Liver (tissue), 8 donors: ENCODE measurements at regions not wholly inside any gene's neighbourhood (a gene's known extent, or its start where the extent isn't known, plus 50 kb on each side); places are given as distances from the start of the nearest gene placed in this dataset.

Source experiments
- DNase-seq: peaks from one replicate; pipeline ENCODE4 v3.0.0-alpha.2; 2017; ENCODE audit warnings: low spot score
- H3K27ac ChIP-seq, 2 donors: one replicate each; pipeline ENCODE4 v1.7.0; 2013; ENCODE audit warnings: inconsistent platforms in 2 of 2, low read length in 2 of 2, control low read depth in 1 of 2, low read depth in 1 of 2, mild to moderate bottlenecking in 1 of 2
- H3K27me3 ChIP-seq, 4 donors: one replicate each; pipeline versions ENCODE4 v1.6.1 to v1.7.0; 2013; ENCODE audit warnings: low read length in 3 of 4, inconsistent platforms in 1 of 4, mild to moderate bottlenecking in 1 of 4, moderate library complexity in 1 of 4; ENCODE audit not compliant: control insufficient read depth in 4 of 4, insufficient read depth in 4 of 4
- H3K36me3 ChIP-seq, 4 donors: one replicate each; pipeline versions ENCODE4 v1.6.1 to v1.7.0; 2013; ENCODE audit warnings: low read length in 3 of 4, mild to moderate bottlenecking in 3 of 4, low read depth in 1 of 4, moderate library complexity in 1 of 4; ENCODE audit not compliant: control insufficient read depth in 4 of 4, insufficient read depth in 3 of 4
- H3K4me1 ChIP-seq, 4 donors: one replicate each; pipeline versions ENCODE4 v1.6.1 to v1.7.0; 2013; ENCODE audit warnings: low read length in 3 of 4, mild to moderate bottlenecking in 3 of 4, moderate library complexity in 1 of 4; ENCODE audit not compliant: control insufficient read depth in 4 of 4, insufficient read depth in 4 of 4
- H3K4me3 ChIP-seq, 3 donors: one replicate each; pipeline versions ENCODE4 v1.6.1 to v1.7.0; 2013; ENCODE audit warnings: low read length in 3 of 3, control low read depth in 1 of 3, low read depth in 1 of 3, mild to moderate bottlenecking in 1 of 3
- H3K9ac ChIP-seq, 2 donors: one replicate each; pipeline ENCODE4 v1.7.0; 2013; ENCODE audit warnings: low read length in 2 of 2, mild to moderate bottlenecking in 2 of 2, moderate library complexity in 2 of 2, control low read depth in 1 of 2, low read depth in 1 of 2
- H3K9me3 ChIP-seq, 4 donors: one replicate each; pipeline versions ENCODE4 v1.6.1 to v1.7.0; 2013; ENCODE audit warnings: low read length in 3 of 4; ENCODE audit not compliant: control insufficient read depth in 4 of 4
- ATF3 ChIP-seq: IDR thresholded peaks from 2 replicates; pipeline ENCODE4 v1.6.1; 2016; ENCODE audit warnings: antibody characterized with exemption
- CTCF ChIP-seq: fragments of 150-350 bp; IDR thresholded peaks from 2 replicates; pipeline ENCODE4 v1.5.1; 2017; ENCODE audit warnings: improper control_type of control experiment, low read depth, low read length; ENCODE audit not compliant: missing input control
- EGR1 ChIP-seq, 2 donors: IDR thresholded peaks; 2 replicates each; pipeline ENCODE4 v1.6.1; 2016 to 2018; ENCODE audit warnings: antibody characterized with exemption in 2 of 2, low read depth in 2 of 2
- FOXA1 ChIP-seq: IDR thresholded peaks from 2 replicates; pipeline ENCODE4 v1.6.1; 2016; ENCODE audit warnings: antibody characterized with exemption
- FOXA2 ChIP-seq: IDR thresholded peaks from 2 replicates; pipeline ENCODE4 v1.6.1; 2016; ENCODE audit warnings: antibody characterized with exemption
- GABPA ChIP-seq, 2 donors: IDR thresholded peaks in 1 of 2; conservative IDR thresholded peaks in 1 of 2; 2 replicates each; pipeline ENCODE4 v1.6.1; 2016; ENCODE audit warnings: antibody characterized with exemption in 2 of 2, mild to moderate bottlenecking in 1 of 2, moderate library complexity in 1 of 2
- HNF4A ChIP-seq, 2 donors: conservative IDR thresholded peaks; 2 replicates each; pipeline ENCODE4 v1.6.1; 2016; ENCODE audit warnings: antibody characterized with exemption in 2 of 2, mild to moderate bottlenecking in 2 of 2
- HNF4G ChIP-seq: IDR thresholded peaks from 2 replicates; pipeline ENCODE4 v1.6.1; 2016; ENCODE audit warnings: antibody characterized with exemption
- JUND ChIP-seq, 2 donors: IDR thresholded peaks; 2 replicates each; pipeline ENCODE4 v1.6.1; 2016; ENCODE audit warnings: antibody characterized with exemption in 2 of 2
- NR2F2 ChIP-seq: IDR thresholded peaks from 2 replicates; pipeline ENCODE4 v1.6.1; 2016; ENCODE audit warnings: antibody characterized with exemption
- RAD21 ChIP-seq, 2 donors: IDR thresholded peaks; 2 replicates each; pipeline ENCODE4 v1.6.1; 2016; ENCODE audit warnings: antibody characterized with exemption in 2 of 2, mild to moderate bottlenecking in 2 of 2
- RXRA ChIP-seq, 2 donors: IDR thresholded peaks; 2 replicates each; pipeline ENCODE4 v1.6.1; 2017 to 2018; ENCODE audit warnings: antibody characterized with exemption in 2 of 2, mild to moderate bottlenecking in 1 of 2
- SP1 ChIP-seq: IDR thresholded peaks from 2 replicates; pipeline ENCODE4 v1.6.1; 2018; ENCODE audit warnings: antibody characterized with exemption, mild to moderate bottlenecking
- TAF1 ChIP-seq: conservative IDR thresholded peaks from 2 replicates; pipeline ENCODE4 v1.6.1; 2016; ENCODE audit warnings: antibody characterized with exemption, mild to moderate bottlenecking
- YY1 ChIP-seq: IDR thresholded peaks from 2 replicates; pipeline ENCODE4 v1.6.1; 2016; ENCODE audit warnings: antibody characterized with exemption, mild to moderate bottlenecking
- ZBTB33 ChIP-seq: IDR thresholded peaks from 2 replicates; pipeline ENCODE4 v1.6.1; 2016; ENCODE audit warnings: antibody characterized with exemption
- WGBS: extraction: QIAGEN DNeasy Blood & Tissue Kit; methylation state at CpG from one replicate; pipeline ENCODE4 v1.1.7; 2013; 5-methylcytosine and 5-hydroxymethylcytosine counted together
- TF ChIP-seq, protein P1 (sequence below): IDR thresholded peaks from 2 replicates; pipeline ENCODE4 v1.6.1; 2016; ENCODE audit warnings: antibody characterized with exemption, mild to moderate bottlenecking
- TF ChIP-seq, protein P2 (sequence below): IDR thresholded peaks from 2 replicates; pipeline ENCODE4 v1.6.1; 2016; ENCODE audit warnings: antibody characterized with exemption
- donor health status: healthy.
- donor health status: healthy.
- donor health status: healthy.
- donor health status: healthy.
- donor health status: healthy.

DNA sequence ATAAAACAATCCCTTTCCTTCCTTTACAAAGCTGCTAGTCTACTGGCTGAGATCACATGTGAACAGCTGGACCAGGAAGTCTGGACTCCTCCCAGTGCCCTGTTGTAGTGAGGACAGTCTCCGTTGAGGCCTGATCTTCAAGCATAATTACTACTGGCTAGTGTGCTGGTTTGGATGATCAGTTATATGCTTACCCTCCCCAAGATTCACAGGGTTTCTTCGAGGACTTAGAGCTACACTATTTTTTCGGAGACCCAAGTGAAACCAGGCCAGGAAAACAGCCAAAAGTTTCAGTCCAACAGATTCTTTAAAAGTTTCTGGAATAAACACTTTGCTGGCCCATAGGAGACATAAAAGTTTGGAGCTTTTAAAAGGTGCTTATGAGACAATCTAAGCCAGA lies 194.9 kb upstream of the CDH11 start:
- Histone ChIP-seq H3K36me3 (no peaks in the 10 kb centered on the region), H3K9ac (no peak overlapping the region), H3K27ac (no peak overlapping the region), H3K4me1 (no peaks in the 10 kb centered on the region), H3K4me3 (no peak overlapping the region), H3K9me3 (no peaks in the 10 kb centered on the region), H3K27me3 (peaks cover 0 to 2% (median 0%) of the 10 kb centered on the region in 4 donors)
- TF ChIP-seq HNF4A (conservative IDR thresholded peaks at IDR 0.05) (no peak), TAF1 (no peak), SP1 (no peak), RXRA (IDR thresholded peaks at IDR 0.05) (no peak), HNF4G (no peak), EGR1 (IDR thresholded peaks at IDR 0.05; ENCODE audit: low read depth in 2 of 2) (no peak), FOXA2 (no peak), JUND (IDR thresholded peaks at IDR 0.05) (no peak)
- 61% methylated on average over 3 of the region's 3 CpGs for WGBS
- no peak for DNase-seq

DNA sequence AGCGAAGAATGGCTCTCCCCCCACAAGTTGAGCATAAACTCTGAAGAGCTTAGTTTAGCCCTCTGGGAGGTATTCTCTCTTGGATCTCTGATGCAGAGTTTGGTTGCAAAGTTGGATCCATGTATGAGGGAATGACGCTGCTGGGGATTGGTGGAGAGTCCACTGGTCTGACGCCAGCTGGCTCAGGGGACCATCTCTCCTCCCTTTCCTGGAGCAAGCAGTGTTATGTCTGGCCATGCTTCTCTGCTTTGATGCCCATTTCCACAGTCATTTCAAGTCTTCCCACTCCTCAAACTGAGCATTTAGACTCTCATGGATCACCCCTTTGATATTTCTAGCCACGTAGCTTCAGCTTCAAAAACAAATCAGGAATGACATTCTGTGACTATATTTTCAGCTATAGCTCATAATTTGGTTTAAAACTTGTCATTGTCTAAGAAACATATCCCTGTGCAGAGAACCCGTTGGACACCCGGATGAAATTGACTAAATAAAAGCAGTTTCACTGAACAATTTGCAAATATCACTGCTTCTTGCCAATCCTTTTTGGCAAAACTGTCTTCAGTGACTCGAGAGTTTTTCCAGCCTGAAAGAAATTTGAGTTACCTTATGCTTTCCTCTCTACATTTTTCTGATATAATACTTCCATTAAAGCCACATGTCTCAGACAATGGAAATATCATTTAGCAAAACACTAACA lies 193.4 kb upstream of the CDH11 start:
- TF ChIP-seq YY1 = no peak
- TF ChIP-seq HNF4A (conservative IDR thresholded peaks at IDR 0.05) = no peak
- TF ChIP-seq EGR1 (IDR thresholded peaks at IDR 0.05; ENCODE audit: low read depth in 2 of 2) = no peak
- TF ChIP-seq FOXA1 = no peak
- no peak for TF ChIP-seq CTCF
- TF ChIP-seq, protein P1, sequence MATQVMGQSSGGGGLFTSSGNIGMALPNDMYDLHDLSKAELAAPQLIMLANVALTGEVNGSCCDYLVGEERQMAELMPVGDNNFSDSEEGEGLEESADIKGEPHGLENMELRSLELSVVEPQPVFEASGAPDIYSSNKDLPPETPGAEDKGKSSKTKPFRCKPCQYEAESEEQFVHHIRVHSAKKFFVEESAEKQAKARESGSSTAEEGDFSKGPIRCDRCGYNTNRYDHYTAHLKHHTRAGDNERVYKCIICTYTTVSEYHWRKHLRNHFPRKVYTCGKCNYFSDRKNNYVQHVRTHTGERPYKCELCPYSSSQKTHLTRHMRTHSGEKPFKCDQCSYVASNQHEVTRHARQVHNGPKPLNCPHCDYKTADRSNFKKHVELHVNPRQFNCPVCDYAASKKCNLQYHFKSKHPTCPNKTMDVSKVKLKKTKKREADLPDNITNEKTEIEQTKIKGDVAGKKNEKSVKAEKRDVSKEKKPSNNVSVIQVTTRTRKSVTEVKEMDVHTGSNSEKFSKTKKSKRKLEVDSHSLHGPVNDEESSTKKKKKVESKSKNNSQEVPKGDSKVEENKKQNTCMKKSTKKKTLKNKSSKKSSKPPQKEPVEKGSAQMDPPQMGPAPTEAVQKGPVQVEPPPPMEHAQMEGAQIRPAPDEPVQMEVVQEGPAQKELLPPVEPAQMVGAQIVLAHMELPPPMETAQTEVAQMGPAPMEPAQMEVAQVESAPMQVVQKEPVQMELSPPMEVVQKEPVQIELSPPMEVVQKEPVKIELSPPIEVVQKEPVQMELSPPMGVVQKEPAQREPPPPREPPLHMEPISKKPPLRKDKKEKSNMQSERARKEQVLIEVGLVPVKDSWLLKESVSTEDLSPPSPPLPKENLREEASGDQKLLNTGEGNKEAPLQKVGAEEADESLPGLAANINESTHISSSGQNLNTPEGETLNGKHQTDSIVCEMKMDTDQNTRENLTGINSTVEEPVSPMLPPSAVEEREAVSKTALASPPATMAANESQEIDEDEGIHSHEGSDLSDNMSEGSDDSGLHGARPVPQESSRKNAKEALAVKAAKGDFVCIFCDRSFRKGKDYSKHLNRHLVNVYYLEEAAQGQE = no peak
- no peak for TF ChIP-seq FOXA2
- no peak for TF ChIP-seq TAF1
- TF ChIP-seq ZBTB33 = no peak
- TF ChIP-seq GABPA (IDR thresholded peaks at IDR 0.05 in 1 of 2, conservative IDR thresholded peaks at IDR 0.05 in 1 of 2) = no peak
- no peak for TF ChIP-seq RAD21 (IDR thresholded peaks at IDR 0.05)
- no peak for TF ChIP-seq HNF4G
- TF ChIP-seq RXRA (IDR thresholded peaks at IDR 0.05) = no peak
- TF ChIP-seq JUND (IDR thresholded peaks at IDR 0.05) = no peak
- no peak for TF ChIP-seq ATF3
- no peak for TF ChIP-seq SP1
- no peak for TF ChIP-seq NR2F2
- TF ChIP-seq, protein P2, sequence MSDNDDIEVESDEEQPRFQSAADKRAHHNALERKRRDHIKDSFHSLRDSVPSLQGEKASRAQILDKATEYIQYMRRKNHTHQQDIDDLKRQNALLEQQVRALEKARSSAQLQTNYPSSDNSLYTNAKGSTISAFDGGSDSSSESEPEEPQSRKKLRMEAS = no peak
- Histone ChIP-seq H3K9me3 (no peaks in the 10 kb centered on the region), H3K4me3 (no peak overlapping the region), H3K27ac (no peak overlapping the region), H3K4me1 (no peaks in the 10 kb centered on the region), H3K36me3 (no peaks in the 10 kb centered on the region), H3K27me3 (peaks cover 0 to 2% (median 0%) of the 10 kb centered on the region in 4 donors), H3K9ac (no peak overlapping the region)
- no peak for DNase-seq
- WGBS = 67% methylated on average over 7 of the region's 7 CpGs
